Left kidney (tissue), 1 donor: ENCODE measurements at regions not wholly inside any gene's neighbourhood (a gene's known extent, or its start where the extent isn't known, plus 50 kb on each side); places are given as distances from the start of the nearest gene placed in this dataset.

Experiments
- DNase-seq: peaks from one replicate; pipeline ENCODE4 v3.0.0-alpha.2; 2013

GRCh38 chr10:88060762-88061161 lies 197.3 kb downstream of the PTEN start:
- DNase-seq = no peak

- DNase-seq = no peak
Measured at GRCh38 chr10:88062385-88062784, 199.0 kb downstream of the PTEN start.

- no peak for DNase-seq
Measured at GRCh38 chr10:88062798-88063472, 199.5 kb downstream of the PTEN start.

- no peak for DNase-seq
Measured at GRCh38 chr10:88063861-88064557, 200.6 kb downstream of the PTEN start.

- DNase-seq = no peak
Measured at GRCh38 chr10:88064608-88065382, 201.4 kb downstream of the PTEN start.

GRCh38 chr10:88065383-88066049 lies 202.1 kb downstream of the PTEN start:
- DNase-seq = no peak

- DNase-seq = no peak
Measured at GRCh38 chr10:88066319-88066718, 202.9 kb downstream of the PTEN start.

GRCh38 chr10:88066876-88067275 lies 203.5 kb downstream of the PTEN start:
- no peak for DNase-seq

- no peak for DNase-seq
Measured at GRCh38 chr10:88067737-88068136, 204.3 kb downstream of the PTEN start.

- DNase-seq = no peak
Measured at GRCh38 chr10:88069338-88069737, 205.9 kb downstream of the PTEN start.

GRCh38 chr10:88070080-88070880 lies 206.9 kb downstream of the PTEN start:
- DNase-seq = no peak

GRCh38 chr10:88071879-88072278 lies 208.5 kb downstream of the PTEN start:
- DNase-seq = no peak

GRCh38 chr10:88073682-88074081 lies 210.3 kb downstream of the PTEN start:
- no peak for DNase-seq

GRCh38 chr10:88074971-88075370 lies 211.5 kb downstream of the PTEN start:
- no peak for DNase-seq

GRCh38 chr10:88076027-88076880 lies 212.8 kb downstream of the PTEN start:
- no peak for DNase-seq

- no peak for DNase-seq
Measured at GRCh38 chr10:88077977-88078376, 214.6 kb downstream of the PTEN start.

GRCh38 chr10:88080213-88080612 lies 216.8 kb downstream of the PTEN start:
- peak; percentile 47 for DNase-seq

GRCh38 chr10:88081457-88082054 lies 218.1 kb downstream of the PTEN start:
- DNase-seq = no peak

GRCh38 chr10:88082391-88082790 lies 219.0 kb downstream of the PTEN start:
- DNase-seq = no peak
